A673 (cell line): ENCODE measurements at regions not wholly inside any gene's neighbourhood (a gene's known extent, or its start where the extent isn't known, plus 50 kb on each side); places are given as distances from the start of the nearest gene placed in this dataset.

Source experiments
- EZH2 ChIP-seq: fragments of 200-600 bp; sonication (generic); IDR thresholded peaks from 2 replicates; pipeline ENCODE4 v1.6.1; 2017; ENCODE audit warnings: borderline replicate concordance, low read depth, mild to moderate bottlenecking, mixed read lengths, antibody characterized with exemption, low read length; ENCODE audit not compliant: poor library complexity, severe bottlenecking
- TF ChIP-seq, protein P1 (sequence below): fragments of 300-800, 200-600 bp; sonication (generic); conservative IDR thresholded peaks from 2 replicates; pipeline ENCODE4 v1.5.1; 2017; ENCODE audit warnings: low read depth, mild to moderate bottlenecking, antibody characterized with exemption, low read length, moderate library complexity, mixed read lengths

GRCh38 chr15:91679447-91679846, 174.1 kb upstream of the SLCO3A1 start:
- TF ChIP-seq, protein P1, sequence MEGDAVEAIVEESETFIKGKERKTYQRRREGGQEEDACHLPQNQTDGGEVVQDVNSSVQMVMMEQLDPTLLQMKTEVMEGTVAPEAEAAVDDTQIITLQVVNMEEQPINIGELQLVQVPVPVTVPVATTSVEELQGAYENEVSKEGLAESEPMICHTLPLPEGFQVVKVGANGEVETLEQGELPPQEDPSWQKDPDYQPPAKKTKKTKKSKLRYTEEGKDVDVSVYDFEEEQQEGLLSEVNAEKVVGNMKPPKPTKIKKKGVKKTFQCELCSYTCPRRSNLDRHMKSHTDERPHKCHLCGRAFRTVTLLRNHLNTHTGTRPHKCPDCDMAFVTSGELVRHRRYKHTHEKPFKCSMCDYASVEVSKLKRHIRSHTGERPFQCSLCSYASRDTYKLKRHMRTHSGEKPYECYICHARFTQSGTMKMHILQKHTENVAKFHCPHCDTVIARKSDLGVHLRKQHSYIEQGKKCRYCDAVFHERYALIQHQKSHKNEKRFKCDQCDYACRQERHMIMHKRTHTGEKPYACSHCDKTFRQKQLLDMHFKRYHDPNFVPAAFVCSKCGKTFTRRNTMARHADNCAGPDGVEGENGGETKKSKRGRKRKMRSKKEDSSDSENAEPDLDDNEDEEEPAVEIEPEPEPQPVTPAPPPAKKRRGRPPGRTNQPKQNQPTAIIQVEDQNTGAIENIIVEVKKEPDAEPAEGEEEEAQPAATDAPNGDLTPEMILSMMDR = no peak
- no peak for TF ChIP-seq EZH2
